Heart right ventricle (tissue), 16 donors: ENCODE measurements at regions not wholly inside any gene's neighbourhood (a gene's known extent, or its start where the extent isn't known, plus 50 kb on each side); places are given as distances from the start of the nearest gene placed in this dataset.
A peak's percentile ranks its signal among the peaks of the same experiment; 100 is the strongest.

ENCODE experiments used
- ATAC-seq, 8 donors: fragments of 200-7000 bp; cut with Tn5 transposase; one replicate each; pipeline ENCODE4 v1.9.1; 2020; ENCODE audit warnings: mild to moderate bottlenecking in 8 of 8, moderate library complexity in 8 of 8, moderate number of reproducible peaks in 1 of 8
- DNase-seq, 2 donors: peaks; one replicate each; pipeline ENCODE4 v3.0.0-alpha.2; 2020
- H3K27ac ChIP-seq, 10 donors: fragments of 200-600 bp; sonication (generic) in 2 of 10; one replicate each; pipeline versions ENCODE4 v1.5.0 to v1.8.0; 2020 to 2022; ENCODE audit warnings: mild to moderate bottlenecking in 3 of 10
- H3K27me3 ChIP-seq, 7 donors: fragments of 200-600 bp; one replicate each; pipeline ENCODE4 v1.8.0; 2021 to 2022; ENCODE audit warnings: mild to moderate bottlenecking in 2 of 7
- H3K36me3 ChIP-seq, 9 donors: fragments of 200-600 bp; sonication (generic) in 1 of 9; one replicate each; pipeline versions ENCODE4 v1.5.0 to v1.8.0; 2020 to 2022; ENCODE audit warnings: mild to moderate bottlenecking in 2 of 9
- H3K4me1 ChIP-seq, 9 donors: fragments of 200-600 bp; sonication (generic) in 1 of 9; one replicate each; pipeline versions ENCODE4 v1.5.0 to v1.8.0; 2020 to 2022; ENCODE audit warnings: mild to moderate bottlenecking in 4 of 9
- H3K4me3 ChIP-seq, 10 donors: fragments of 200-600 bp; sonication (generic) in 2 of 10; one replicate each; pipeline versions ENCODE4 v1.5.0 to v1.8.0; 2020 to 2022; ENCODE audit warnings: mild to moderate bottlenecking in 7 of 10, moderate library complexity in 2 of 10
- H3K9me3 ChIP-seq, 11 donors: fragments of 200-600 bp in 10 of 11; sonication (generic) in 2 of 11; one replicate each; pipeline versions ENCODE4 v1.5.0 to v1.8.0; 2013 to 2022; ENCODE audit warnings: mild to moderate bottlenecking in 2 of 11, control low read depth in 1 of 11, moderate library complexity in 1 of 11
- WGBS, 2 donors: extraction: QIAGEN DNeasy Blood & Tissue Kit; methylation state at CpG; one replicate each; pipeline ENCODE4 v1.1.7; 2013; ENCODE audit warnings: inconsistent platforms in 1 of 2; 5-methylcytosine and 5-hydroxymethylcytosine counted together
- intact Hi-C, 10 donors: fragments of 100-400 bp; cut with DNase I; formaldehyde crosslinking; loops; one replicate each; pipeline versions ENCODE4 v1.11.1 to v1.14.2; 2022
- TF ChIP-seq, protein P1 (sequence below), 9 donors: fragments of 200-600 bp; sonication (generic) in 2 of 9; IDR thresholded peaks; one replicate each; pipeline versions ENCODE4 v1.5.0 to v1.8.0; 2021 to 2022; ENCODE audit warnings: antibody characterized with exemption in 9 of 9, mild to moderate bottlenecking in 5 of 9, moderate library complexity in 1 of 9
- donor health status: Arrhythmogenic right ventricular cardiomyopathy.
- donor health status: ischemic (EF 13 %, LVEDD 7.1; RV severe dilation, severe dysfunction).
- donor health status: healthy with polysubstance abuse.
- donor health status: DM: no; HTN: yes; CAD: no.
- donor health status: DM: no; HTN: no; CAD: no.
- donor health status: ischemic (EF 25% LVEDD 6.9; RV normal size, moderate dysfunction).
- donor health status: ischemic (EF 25% LVEDD 5.7; RV mildly dilated, moderate dysfunction).
- donor health status: healthy.
- donor health status: DM: yes; HTN: yes; CAD: no.
- donor health status: Ischemic cardiomyopathy.
- donor health status: ischemic (EF 35%, LVEDD 5.7; RV mildly dilated, moderate dysfunction).
- donor health status: nonischemic (EF 11% LVEDD 7.7; RV severe dilation, severe dysfunction).
- donor health status: DM: yes; HTN: yes; CAD: no.
- donor health status: PGD.
- donor health status: ischemic (EF 29% LVEDD 5.4; RV normal size, mild dysfunction).
- donor health status: nonischemic (EF 23%, LVEDD 6.1; RV moderate dilation, normal function).

DNA sequence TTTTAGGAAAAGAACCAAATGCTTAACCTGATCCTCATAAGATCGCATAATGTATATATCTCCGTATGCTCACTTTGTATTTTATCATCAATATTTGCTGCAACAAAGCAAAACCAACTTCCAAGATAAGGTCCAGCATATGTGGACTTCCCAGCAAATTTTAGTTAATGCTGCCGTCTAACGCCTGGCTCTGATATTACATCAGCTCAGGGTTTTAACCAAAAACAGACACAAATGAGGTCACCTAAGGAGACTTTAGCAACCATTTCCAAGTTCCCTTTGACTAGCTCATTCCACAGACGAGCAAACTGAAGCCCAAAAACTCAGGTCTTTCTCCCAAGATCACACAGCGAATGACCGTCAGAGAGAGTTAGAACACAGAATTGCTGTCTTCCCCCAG, 59.4 kb upstream of the UCN3 start:
- no peak for DNase-seq
- H3K4me1 ChIP-seq = no peaks in the 10 kb centered on the region
- H3K27me3 ChIP-seq = peaks cover 0 to 13% (median 0%) of the 10 kb centered on the region in 7 donors
- no peak overlapping the region for H3K4me3 ChIP-seq
- intact Hi-C loops = loop anchor here in 1 of 10 donors (10.0 kb wide), 1 partner anchor 121 kb away; the partner anchor contains the start of gene AKR1C8
- H3K27ac ChIP-seq = no peak overlapping the region
- no peaks in the 10 kb centered on the region for H3K36me3 ChIP-seq
- TF ChIP-seq, protein P1, sequence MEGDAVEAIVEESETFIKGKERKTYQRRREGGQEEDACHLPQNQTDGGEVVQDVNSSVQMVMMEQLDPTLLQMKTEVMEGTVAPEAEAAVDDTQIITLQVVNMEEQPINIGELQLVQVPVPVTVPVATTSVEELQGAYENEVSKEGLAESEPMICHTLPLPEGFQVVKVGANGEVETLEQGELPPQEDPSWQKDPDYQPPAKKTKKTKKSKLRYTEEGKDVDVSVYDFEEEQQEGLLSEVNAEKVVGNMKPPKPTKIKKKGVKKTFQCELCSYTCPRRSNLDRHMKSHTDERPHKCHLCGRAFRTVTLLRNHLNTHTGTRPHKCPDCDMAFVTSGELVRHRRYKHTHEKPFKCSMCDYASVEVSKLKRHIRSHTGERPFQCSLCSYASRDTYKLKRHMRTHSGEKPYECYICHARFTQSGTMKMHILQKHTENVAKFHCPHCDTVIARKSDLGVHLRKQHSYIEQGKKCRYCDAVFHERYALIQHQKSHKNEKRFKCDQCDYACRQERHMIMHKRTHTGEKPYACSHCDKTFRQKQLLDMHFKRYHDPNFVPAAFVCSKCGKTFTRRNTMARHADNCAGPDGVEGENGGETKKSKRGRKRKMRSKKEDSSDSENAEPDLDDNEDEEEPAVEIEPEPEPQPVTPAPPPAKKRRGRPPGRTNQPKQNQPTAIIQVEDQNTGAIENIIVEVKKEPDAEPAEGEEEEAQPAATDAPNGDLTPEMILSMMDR (IDR thresholded peaks at IDR 0.05) = peak in 5 of 9 donors; percentile 10 to 43 (median 30)
- ATAC-seq = peak in 2 of 8 donors; percentile 47 to 49
- peaks cover 0 to 21% (median 4%) of the 10 kb centered on the region in 11 donors for H3K9me3 ChIP-seq
- 81 to 85% methylated on average over 7 of the region's 7 CpGs for WGBS, 2 donors

DNA sequence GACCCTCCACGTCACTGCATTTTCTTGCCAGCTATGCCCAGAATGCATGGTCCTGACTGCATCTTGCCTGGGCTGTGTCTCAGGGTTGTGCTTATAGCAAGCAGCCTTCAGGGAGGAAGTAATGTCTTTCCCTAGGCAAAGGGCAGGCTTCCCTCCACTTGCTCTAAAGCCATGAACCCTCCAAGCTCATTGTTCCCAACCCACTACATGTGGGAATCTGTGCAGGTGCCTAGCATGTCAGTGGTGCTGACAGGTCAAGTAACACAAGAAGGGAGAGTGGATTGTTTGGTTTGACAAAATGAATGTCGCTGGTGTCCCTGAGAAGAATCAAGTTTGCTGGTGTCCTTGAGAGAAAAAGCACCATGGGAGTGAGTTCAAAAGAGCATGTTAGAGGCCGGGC, 53.9 kb upstream of the UCN3 start:
- intact Hi-C loops = loop anchor here in 1 of 10 donors (5.0 kb wide), 1 partner anchor 1604 kb away; no protein-coding TSS in a partner anchor
- Histone ChIP-seq H3K4me1 (no peaks in the 10 kb centered on the region), H3K27me3 (peaks cover 0 to 14% (median 0%) of the 10 kb centered on the region in 7 donors), H3K27ac (no peak overlapping the region), H3K4me3 (no peak overlapping the region), H3K9me3 (peaks cover 0 to 11% (median 0%) of the 10 kb centered on the region in 11 donors), H3K36me3 (no peaks in the 10 kb centered on the region)
- ATAC-seq (no peak), DNase-seq (no peak)
- TF ChIP-seq, protein P1 (IDR thresholded peaks at IDR 0.05) = no peak
- 91 to 93% methylated on average over 3 of the region's 3 CpGs for WGBS, 2 donors

DNA sequence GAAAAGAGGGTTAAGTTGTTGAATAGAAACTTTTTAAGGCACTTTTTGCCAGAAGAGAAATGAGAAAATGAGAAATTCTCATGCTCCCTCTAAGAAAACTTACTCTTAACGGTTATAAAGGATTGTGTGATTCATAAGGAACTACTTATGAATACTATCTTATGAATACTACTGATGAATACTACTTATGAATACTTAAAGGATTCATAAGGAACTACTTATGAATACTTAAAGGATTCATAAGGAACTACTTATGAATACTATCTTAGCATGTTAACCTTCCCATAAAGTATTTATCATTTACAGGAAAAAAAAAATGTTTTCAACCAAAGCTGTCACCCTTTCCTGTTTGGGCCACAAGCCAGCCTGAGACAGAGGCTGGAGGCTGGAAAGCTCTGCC, 53.1 kb upstream of the UCN3 start:
- Histone ChIP-seq H3K4me3 (no peak overlapping the region), H3K27ac (no peak overlapping the region), H3K9me3 (peaks cover 0 to 6% (median 0%) of the 10 kb centered on the region in 11 donors), H3K4me1 (no peaks in the 10 kb centered on the region), H3K27me3 (peaks cover 0 to 14% (median 0%) of the 10 kb centered on the region in 7 donors), H3K36me3 (no peaks in the 10 kb centered on the region)
- no peak for ATAC-seq
- TF ChIP-seq, protein P1 (IDR thresholded peaks at IDR 0.05) = no peak
- intact Hi-C loops = loop anchor here in 1 of 10 donors (5.0 kb wide), 1 partner anchor 1604 kb away; no protein-coding TSS in a partner anchor
- DNase-seq = no peak
- 47 to 84% methylated on average over 1 of the region's 1 CpG for WGBS, 2 donors

DNA sequence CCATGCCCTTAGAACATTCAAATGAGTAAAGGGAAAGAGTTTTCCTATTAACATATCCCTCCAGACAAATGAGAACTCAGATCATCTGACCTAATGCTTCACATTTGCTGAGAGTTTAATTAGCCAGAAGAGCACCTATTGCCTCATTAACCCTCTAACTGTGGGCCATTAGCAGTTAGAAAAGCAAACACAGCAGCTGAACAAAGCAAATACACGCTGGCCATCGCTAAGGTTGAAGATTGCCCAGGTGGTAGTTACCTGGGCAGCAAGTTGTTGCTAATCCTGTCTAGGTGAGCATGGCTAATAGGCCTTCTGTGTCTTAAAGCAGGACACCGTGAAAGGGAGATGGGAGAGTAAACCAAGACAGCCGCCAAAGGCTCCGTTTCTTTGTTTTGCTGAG, 49.9 kb upstream of the UCN3 start:
- ATAC-seq (no peak), DNase-seq (no peak)
- H3K27me3 ChIP-seq = peaks cover 0 to 6% (median 0%) of the 10 kb centered on the region in 7 donors
- H3K4me3 ChIP-seq = no peak overlapping the region
- 97% methylated on average over 5 of the region's 5 CpGs for WGBS, 2 donors
- intact Hi-C loops = loop anchor here in 1 of 10 donors (5.0 kb wide), 1 partner anchor 1608 kb away; no protein-coding TSS in a partner anchor
- peaks cover 0 to 9% (median 0%) of the 10 kb centered on the region in 9 donors for H3K4me1 ChIP-seq
- no peak overlapping the region for H3K27ac ChIP-seq
- TF ChIP-seq, protein P1 (IDR thresholded peaks at IDR 0.05) = no peak
- H3K36me3 ChIP-seq = no peaks in the 10 kb centered on the region
- peaks cover 0 to 5% (median 0%) of the 10 kb centered on the region in 11 donors for H3K9me3 ChIP-seq
